MM.1S (cell line): ENCODE measurements at regions not wholly inside any gene's neighbourhood (a gene's known extent, or its start where the extent isn't known, plus 50 kb on each side); places are given as distances from the start of the nearest gene placed in this dataset.

Source experiments
- EZH2 ChIP-seq: fragments of 300-600 bp; sonication (generic); optimal IDR thresholded peaks from 2 replicates; pipeline ENCODE3; 2017; ENCODE audit warnings: low read depth, mild to moderate bottlenecking, antibody characterized with exemption, low read length, mixed read lengths
- EZH2phosphoT487 ChIP-seq: fragments of 300-600 bp; sonication (generic); IDR thresholded peaks from 2 replicates; pipeline ENCODE4 v1.6.1; 2018; ENCODE audit warnings: antibody characterized with exemption, low read length
- TF ChIP-seq, protein P1 (sequence below): fragments of 300-600 bp; sonication (generic); IDR thresholded peaks from 2 replicates; pipeline ENCODE4 v1.5.1; 2016; ENCODE audit warnings: antibody characterized with exemption, low read length, mixed read lengths

DNA sequence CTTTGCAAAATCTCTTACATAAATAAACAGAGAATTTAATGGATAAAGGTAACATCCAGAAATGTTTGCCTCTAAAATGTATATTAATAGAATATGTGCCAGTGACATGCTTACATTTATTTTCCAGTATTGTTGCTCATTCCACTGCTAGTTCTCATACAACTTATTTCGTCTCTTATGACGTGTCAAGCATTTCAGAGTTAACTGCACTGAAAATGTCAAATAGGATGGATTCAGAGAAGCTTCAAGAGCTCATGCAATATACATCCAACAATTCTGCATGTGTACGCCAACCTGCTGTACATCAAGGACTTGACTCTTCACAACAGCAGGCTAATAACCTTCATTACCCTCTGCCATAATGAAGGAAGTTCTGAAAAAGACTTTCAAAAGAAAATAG, 386.2 kb upstream of the IZUMO3 start:
- no peak for TF ChIP-seq EZH2phosphoT487
- TF ChIP-seq, protein P1, sequence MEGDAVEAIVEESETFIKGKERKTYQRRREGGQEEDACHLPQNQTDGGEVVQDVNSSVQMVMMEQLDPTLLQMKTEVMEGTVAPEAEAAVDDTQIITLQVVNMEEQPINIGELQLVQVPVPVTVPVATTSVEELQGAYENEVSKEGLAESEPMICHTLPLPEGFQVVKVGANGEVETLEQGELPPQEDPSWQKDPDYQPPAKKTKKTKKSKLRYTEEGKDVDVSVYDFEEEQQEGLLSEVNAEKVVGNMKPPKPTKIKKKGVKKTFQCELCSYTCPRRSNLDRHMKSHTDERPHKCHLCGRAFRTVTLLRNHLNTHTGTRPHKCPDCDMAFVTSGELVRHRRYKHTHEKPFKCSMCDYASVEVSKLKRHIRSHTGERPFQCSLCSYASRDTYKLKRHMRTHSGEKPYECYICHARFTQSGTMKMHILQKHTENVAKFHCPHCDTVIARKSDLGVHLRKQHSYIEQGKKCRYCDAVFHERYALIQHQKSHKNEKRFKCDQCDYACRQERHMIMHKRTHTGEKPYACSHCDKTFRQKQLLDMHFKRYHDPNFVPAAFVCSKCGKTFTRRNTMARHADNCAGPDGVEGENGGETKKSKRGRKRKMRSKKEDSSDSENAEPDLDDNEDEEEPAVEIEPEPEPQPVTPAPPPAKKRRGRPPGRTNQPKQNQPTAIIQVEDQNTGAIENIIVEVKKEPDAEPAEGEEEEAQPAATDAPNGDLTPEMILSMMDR = no peak
- TF ChIP-seq EZH2 = no peak
